ENCODE measurements at regions not wholly inside any gene's neighbourhood (a gene's known extent, or its start where the extent isn't known, plus 50 kb on each side); places are given as distances from the start of the nearest gene placed in this dataset.

DNA sequence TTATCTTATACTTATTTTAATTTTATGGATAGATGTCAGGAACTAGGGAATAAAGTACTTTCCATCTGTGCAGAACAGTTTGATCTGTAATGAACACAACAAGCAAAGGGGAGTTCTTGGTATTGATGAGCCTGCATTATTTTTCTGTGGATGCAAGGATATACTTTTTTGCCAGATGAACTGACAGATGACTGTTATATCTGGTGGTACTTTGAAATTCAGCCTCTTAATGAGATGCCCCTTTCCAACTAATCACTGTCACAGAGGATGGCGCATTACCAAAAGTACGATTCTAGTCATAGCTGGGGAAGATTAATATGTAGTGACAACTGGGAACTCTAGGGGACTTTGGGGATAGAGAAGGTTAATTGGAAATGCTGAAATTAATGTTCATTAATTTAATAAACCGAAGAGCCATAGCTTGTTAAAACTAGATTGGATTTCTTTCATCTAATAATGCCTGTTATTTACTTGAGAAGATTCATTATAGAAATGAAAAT lies 603.4 kb upstream of the CNTN5 start:
- TF ChIP-seq, protein P1, sequence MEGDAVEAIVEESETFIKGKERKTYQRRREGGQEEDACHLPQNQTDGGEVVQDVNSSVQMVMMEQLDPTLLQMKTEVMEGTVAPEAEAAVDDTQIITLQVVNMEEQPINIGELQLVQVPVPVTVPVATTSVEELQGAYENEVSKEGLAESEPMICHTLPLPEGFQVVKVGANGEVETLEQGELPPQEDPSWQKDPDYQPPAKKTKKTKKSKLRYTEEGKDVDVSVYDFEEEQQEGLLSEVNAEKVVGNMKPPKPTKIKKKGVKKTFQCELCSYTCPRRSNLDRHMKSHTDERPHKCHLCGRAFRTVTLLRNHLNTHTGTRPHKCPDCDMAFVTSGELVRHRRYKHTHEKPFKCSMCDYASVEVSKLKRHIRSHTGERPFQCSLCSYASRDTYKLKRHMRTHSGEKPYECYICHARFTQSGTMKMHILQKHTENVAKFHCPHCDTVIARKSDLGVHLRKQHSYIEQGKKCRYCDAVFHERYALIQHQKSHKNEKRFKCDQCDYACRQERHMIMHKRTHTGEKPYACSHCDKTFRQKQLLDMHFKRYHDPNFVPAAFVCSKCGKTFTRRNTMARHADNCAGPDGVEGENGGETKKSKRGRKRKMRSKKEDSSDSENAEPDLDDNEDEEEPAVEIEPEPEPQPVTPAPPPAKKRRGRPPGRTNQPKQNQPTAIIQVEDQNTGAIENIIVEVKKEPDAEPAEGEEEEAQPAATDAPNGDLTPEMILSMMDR (IDR thresholded peaks at IDR 0.05; ENCODE audit: low read depth, low read length) = no peak
- no peak for TF ChIP-seq EZH2phosphoT487 (IDR thresholded peaks at IDR 0.05; ENCODE audit: low read depth)

Data from OCI-LY3 (cell line).